ENCODE measurements at regions not wholly inside any gene's neighbourhood (a gene's known extent, or its start where the extent isn't known, plus 50 kb on each side); places are given as distances from the start of the nearest gene placed in this dataset.

GRCh38 chr20:43295263-43295662, 105.6 kb upstream of the PTPRT start:
- no peaks in the 10 kb centered on the region for H3K36me3 ChIP-seq (replicated peaks in 1 of 2; ENCODE audit: control insufficient read depth in 1 of 2, insufficient read depth in 2 of 2, low read length in 2 of 2)
- CTCF ChIA-PET (ENCODE audit: low intra/inter-chr PET ratio, low total read pairs), result no interaction called here
- H4K20me1 ChIP-seq (ENCODE audit: insufficient read depth, low read length), result no peaks in the 10 kb centered on the region
- 17% methylated on average over 9 of the region's 9 CpGs for WGBS (ENCODE audit: low lambda C conversion rate)
- ATAC-seq, result no peak
- no peaks in the 10 kb centered on the region for H3K79me2 ChIP-seq (ENCODE audit: insufficient read depth, low read length)
- peaks cover 0 to 19% of the 10 kb centered on the region in 2 experiments; a peak in 2 of 5 replicates for H3K27me3 ChIP-seq (ENCODE audit: control insufficient read depth in 1 of 2, insufficient read depth in 2 of 2, low read length in 2 of 2)
- BruUV-seq (replicated peaks), result no TSS peak
- no peaks in the 10 kb centered on the region for H3K9me3 ChIP-seq (ENCODE audit: low read length)
- POLR2A ChIA-PET, result no interaction called here
- H3K4me1 ChIP-seq (ENCODE audit: insufficient read depth, low read length), result no peaks in the 10 kb centered on the region
- no peak overlapping the region for H3K9ac ChIP-seq (ENCODE audit: insufficient read depth, low read depth, low read length)
- no peak for FAIRE-seq
- in situ Hi-C loops (cut with HindIII; ENCODE audit: extremely low pct_ligation_motif_present, low pct_unique_long_range_greater_than_20kb), result no loop called here
- intact Hi-C loops (cut with micrococcal nuclease; ENCODE audit: unreplicated experiment), result no loop called here
- H3K4me3 ChIP-seq (replicated peaks in 1 of 3; ENCODE audit: insufficient read depth in 1 of 3, low read depth in 2 of 3, low read length in 3 of 3), result no peak overlapping the region
- no peak overlapping the region for H2AFZ ChIP-seq (ENCODE audit: low read length)
- no peak overlapping the region for H3K27ac ChIP-seq (ENCODE audit: extremely low read length, insufficient read depth, low read length)
- no peak for DNase-seq (ENCODE audit: low spot score)
- no peak overlapping the region for H3K4me2 ChIP-seq (ENCODE audit: low read depth, low read length)
- TF ChIP-seq ZC3H13 (CRISPR knock-in tag; IDR thresholded peaks at IDR 0.05) (no peak), NFIB (CRISPR knock-in tag; IDR thresholded peaks at IDR 0.05; ENCODE audit: borderline replicate concordance) (0 out of 2 replicates have a peak, but pooled peaks have one; percentile 38), MNT (IDR thresholded peaks at IDR 0.05) (peak; percentile 99), MAF1 (CRISPR knock-in tag; IDR thresholded peaks at IDR 0.05; ENCODE audit: borderline replicate concordance) (no peak), SAFB2 (CRISPR knock-in tag; IDR thresholded peaks at IDR 0.05; ENCODE audit: borderline replicate concordance, low read depth) (no peak)

GRCh38 chr20:43294031-43294430, 104.3 kb upstream of the PTPRT start:
- H3K4me2 ChIP-seq (ENCODE audit: low read depth, low read length), result no peak overlapping the region
- FAIRE-seq (no peak), ATAC-seq (no peak), DNase-seq (ENCODE audit: low spot score) (no peak)
- CTCF ChIA-PET (ENCODE audit: low intra/inter-chr PET ratio, low total read pairs), result no interaction called here
- H3K9ac ChIP-seq (ENCODE audit: insufficient read depth, low read depth, low read length), result no peak overlapping the region
- no peak overlapping the region for H3K27ac ChIP-seq (ENCODE audit: extremely low read length, insufficient read depth, low read length)
- no peaks in the 10 kb centered on the region for H3K4me1 ChIP-seq (ENCODE audit: insufficient read depth, low read length)
- no peak overlapping the region for H3K4me3 ChIP-seq (replicated peaks in 1 of 3; ENCODE audit: insufficient read depth in 1 of 3, low read depth in 2 of 3, low read length in 3 of 3)
- H3K9me3 ChIP-seq (ENCODE audit: low read length), result no peaks in the 10 kb centered on the region
- intact Hi-C loops (cut with micrococcal nuclease; ENCODE audit: unreplicated experiment) (no loop called here), in situ Hi-C loops (cut with HindIII; ENCODE audit: extremely low pct_ligation_motif_present, low pct_unique_long_range_greater_than_20kb) (no loop called here)
- H4K20me1 ChIP-seq (ENCODE audit: insufficient read depth, low read length), result no peaks in the 10 kb centered on the region
- POLR2A ChIA-PET, result interaction anchor here (0.6 kb wide), 1 partner anchor 938 kb away, joined by 3 read pairs; no protein-coding TSS in a partner anchor
- H3K27me3 ChIP-seq (ENCODE audit: control insufficient read depth in 1 of 2, insufficient read depth in 2 of 2, low read length in 2 of 2), result peaks cover 0 to 19% of the 10 kb centered on the region in 2 experiments; a peak in 2 of 5 replicates
- H3K79me2 ChIP-seq (ENCODE audit: insufficient read depth, low read length), result no peaks in the 10 kb centered on the region
- H2AFZ ChIP-seq (ENCODE audit: low read length), result no peak overlapping the region
- 7% methylated on average over 4 of the region's 4 CpGs for WGBS (ENCODE audit: low lambda C conversion rate)
- no TSS peak for BruUV-seq (replicated peaks)
- H3K36me3 ChIP-seq (replicated peaks in 1 of 2; ENCODE audit: control insufficient read depth in 1 of 2, insufficient read depth in 2 of 2, low read length in 2 of 2), result no peaks in the 10 kb centered on the region
- no peak for TF ChIP-seq MATR3 (CRISPR knock-in tag; IDR thresholded peaks at IDR 0.05)
- TF ChIP-seq DNMT1 (CRISPR knock-in tag; IDR thresholded peaks at IDR 0.05), result no peak
- no peak for TF ChIP-seq ATAD3A (CRISPR knock-in tag; IDR thresholded peaks at IDR 0.05)
- no peak for TF ChIP-seq ZNF768 (CRISPR knock-in tag; IDR thresholded peaks at IDR 0.05)
- TF ChIP-seq ZNF597 (CRISPR knock-in tag; IDR thresholded peaks at IDR 0.05), result no peak
- no peak for TF ChIP-seq ZNF263 (CRISPR knock-in tag; IDR thresholded peaks at IDR 0.05)
- no peak for TF ChIP-seq LRRFIP1 (CRISPR knock-in tag; conservative IDR thresholded peaks at IDR 0.05)

All from HepG2 (cell line).